GM12878 (cell line): ENCODE measurements at regions not wholly inside any gene's neighbourhood (a gene's known extent, or its start where the extent isn't known, plus 50 kb on each side); places are given as distances from the start of the nearest gene placed in this dataset.

Experiments used
- ATAC-seq: fragments of 200-7000 bp; cut with Tn5 transposase; 3 replicates; pipeline ENCODE4 v1.9.1; 2020; ENCODE audit warnings: mild to moderate bottlenecking, moderate library complexity
- BruUV-seq: library from RNA; stranded (reverse); fragments of 400-500 nt; replicated peaks from 2 replicates; lab custom pipeline; 2021; lab: Mats Ljungman, UMichigan
- CTCF ChIA-PET: fragments of 300-600 bp; sonication (Branson Sonifier 250); formaldehyde crosslinking; extraction: SDS; loops from one replicate; lab custom pipeline; 2021; ENCODE audit warnings: inconsistent platforms; lab: Yijun Ruan, JAX
- POLR2A ChIA-PET: fragments of 350-600 bp; formaldehyde crosslinking; extraction: SDS; loops from one replicate; lab custom pipeline; 2021; ENCODE audit warnings: inconsistent platforms; lab: Charles Lee
- RAD21 ChIA-PET: fragments of 300-600 bp; sonication (Branson Sonifier 250); formaldehyde crosslinking; loops from one replicate; lab custom pipeline; 2023; ENCODE audit warnings: antibody characterized with exemption; ENCODE audit not compliant: unreplicated experiment; lab: Charles Lee
- SMC1A ChIA-PET: fragments of 300-600 bp; sonication (Branson Sonifier 250); formaldehyde crosslinking; loops from one replicate; lab custom pipeline; 2023; ENCODE audit not compliant: unreplicated experiment, uncharacterized antibody; lab: Charles Lee
- DNase-seq: peaks from one replicate; pipeline ENCODE4 v3.0.0-alpha.2; 2011; ENCODE audit warnings: low read depth, low spot score
- FAIRE-seq: peaks from 3 replicates; lab custom pipeline; 2011; peaks lifted over from hg19 to GRCh38; lab: Jason Lieb, UNC
- H2AFZ ChIP-seq: 2 replicates; pipeline ENCODE4 v1.6.0; 2011; ENCODE audit warnings: low read depth, low read length, control low read depth; ENCODE audit not compliant: control insufficient read depth
- H3K27ac ChIP-seq: 2 replicates; pipeline ENCODE4 v1.5.1; 2011; ENCODE audit warnings: control low read depth; ENCODE audit not compliant: control insufficient read depth, insufficient read depth
- H3K27me3 ChIP-seq, 2 experiments: replicated peaks in 1 of 2; 2 replicates each; pipeline versions ENCODE4 v1.6.0 to v1.6.1; 2011; ENCODE audit warnings: low read length in 1 of 2; ENCODE audit not compliant: control insufficient read depth in 2 of 2, insufficient read depth in 2 of 2
- H3K36me3 ChIP-seq, 2 experiments: 2 replicates each; pipeline ENCODE4 v1.5.1; 2011; ENCODE audit warnings: low read length in 1 of 2; ENCODE audit not compliant: control insufficient read depth in 2 of 2, insufficient read depth in 2 of 2
- H3K4me1 ChIP-seq: 2 replicates; pipeline ENCODE4 v1.6.1; 2011; ENCODE audit warnings: mild to moderate bottlenecking, low read length, moderate library complexity, mixed read lengths; ENCODE audit not compliant: control insufficient read depth, insufficient read depth
- H3K4me2 ChIP-seq: 2 replicates; pipeline ENCODE4 v1.6.0; 2011; ENCODE audit warnings: control low read depth; ENCODE audit not compliant: control insufficient read depth, insufficient read depth
- H3K4me3 ChIP-seq: fragments of 200-600 bp; sonication (generic); 2 replicates; pipeline ENCODE4 v1.5.1; 2016
- H3K79me2 ChIP-seq: 2 replicates; pipeline ENCODE4 v1.6.0; 2011; ENCODE audit warnings: low read length; ENCODE audit not compliant: control insufficient read depth, insufficient read depth
- H3K9ac ChIP-seq: 2 replicates; pipeline ENCODE4 v1.8.0; 2011; ENCODE audit warnings: low read length, control low read depth, mixed read lengths; ENCODE audit not compliant: control insufficient read depth, insufficient read depth
- H3K9me3 ChIP-seq: replicated peaks from 3 replicates; pipeline ENCODE4 v1.5.1; 2011; ENCODE audit warnings: mild to moderate bottlenecking, low read length; ENCODE audit not compliant: control insufficient read depth, insufficient read depth
- H4K20me1 ChIP-seq: 2 replicates; pipeline ENCODE4 v1.6.0; 2011; ENCODE audit not compliant: control insufficient read depth, insufficient read depth
- ESRRA ChIP-seq: IDR thresholded peaks from 2 replicates; pipeline ENCODE4 v1.6.1; 2012; ENCODE audit warnings: mild to moderate bottlenecking, low read length, improper control_type of control experiment
- GABPA ChIP-seq: IDR thresholded peaks from 2 replicates; pipeline ENCODE4 v1.6.1; 2014; ENCODE audit warnings: antibody characterized with exemption, low read depth, mild to moderate bottlenecking, inconsistent platforms
- HDAC6 ChIP-seq: fragments of 200-600 bp; sonication (generic); IDR thresholded peaks from one replicate; pipeline ENCODE4 v1.8.0; 2017; ENCODE audit warnings: antibody characterized with exemption; ENCODE audit not compliant: unreplicated experiment
- HDGF ChIP-seq: fragments of 450-650 bp; IDR thresholded peaks from 2 replicates; pipeline ENCODE4 v1.6.1; 2016; ENCODE audit warnings: antibody characterized with exemption
- KLF5 ChIP-seq: fragments of 450-650 bp; IDR thresholded peaks from 2 replicates; pipeline ENCODE4 v1.6.1; 2014; ENCODE audit warnings: mild to moderate bottlenecking; ENCODE audit not compliant: partially characterized antibody
- NR2F1 ChIP-seq: fragments of 450-650 bp; conservative IDR thresholded peaks from 2 replicates; pipeline ENCODE4 v1.6.1; 2017; ENCODE audit warnings: mild to moderate bottlenecking
- PBX3 ChIP-seq: IDR thresholded peaks from 2 replicates; pipeline ENCODE4 v1.6.1; 2011; ENCODE audit warnings: mild to moderate bottlenecking, low read depth, low read length, moderate library complexity; ENCODE audit not compliant: insufficient replicate concordance
- POU2F2 ChIP-seq: IDR thresholded peaks from 3 replicates; pipeline ENCODE4 v1.6.1; 2011; ENCODE audit warnings: low read depth, mild to moderate bottlenecking, low read length, borderline replicate concordance
- RAD51 ChIP-seq: fragments of 450-650 bp; IDR thresholded peaks from 2 replicates; pipeline ENCODE4 v1.6.1; 2016; ENCODE audit warnings: moderate library complexity, mild to moderate bottlenecking, inconsistent platforms
- RFX5 ChIP-seq: IDR thresholded peaks from 2 replicates; pipeline ENCODE4 v1.6.1; 2011; ENCODE audit warnings: low read depth, low read length, improper control_type of control experiment
- SMAD1 ChIP-seq: fragments of 450-650 bp; IDR thresholded peaks from 2 replicates; pipeline ENCODE4 v1.6.1; 2018; ENCODE audit warnings: mild to moderate bottlenecking, low read depth; ENCODE audit not compliant: partially characterized antibody
- SUPT20H ChIP-seq: IDR thresholded peaks from 2 replicates; pipeline ENCODE4 v1.6.1; 2011; ENCODE audit warnings: low read depth, mild to moderate bottlenecking, low read length, moderate library complexity, borderline replicate concordance; ENCODE audit not compliant: control insufficient read depth
- YBX1 ChIP-seq: fragments of 450-650 bp; IDR thresholded peaks from 2 replicates; pipeline ENCODE4 v1.6.1; 2016; ENCODE audit warnings: antibody characterized with exemption
- ZBTB33 ChIP-seq: fragments of 450-650 bp; IDR thresholded peaks from 2 replicates; pipeline ENCODE4 v1.6.1; 2017; ENCODE audit warnings: mild to moderate bottlenecking
- ZNF274 ChIP-seq: IDR thresholded peaks from one replicate; pipeline ENCODE4 v1.8.0; 2011; ENCODE audit not compliant: insufficient read length, insufficient read depth
- ZZZ3 ChIP-seq: IDR thresholded peaks from 2 replicates; pipeline ENCODE4 v1.6.1; 2011; ENCODE audit warnings: low read depth; ENCODE audit not compliant: control insufficient read depth, insufficient read length
- WGBS: methylation state at CpG from one replicate; pipeline ENCODE4 v1.1.6; 2016; ENCODE audit warnings: low lambda C conversion rate; ENCODE audit not compliant: insufficient replicate concordance, insufficient coverage; ENCODE audit errors: missing lambda C conversion rate; 5-methylcytosine and 5-hydroxymethylcytosine counted together
- in situ Hi-C: fragments of 300-500 bp; cut with MboI; formaldehyde crosslinking; loops from 9 replicates; pipeline ENCODE4 v1.14.3; 2018; ENCODE audit warnings: mixed read lengths
- intact Hi-C: fragments of 100-400 bp; cut with micrococcal nuclease; formaldehyde crosslinking; loops from one replicate; pipeline ENCODE4 v1.14.2; 2022; ENCODE audit not compliant: unreplicated experiment
- TF ChIP-seq, protein P1 (sequence below): IDR thresholded peaks from 2 replicates; pipeline ENCODE4 v1.6.1; 2012; ENCODE audit warnings: low read depth, low read length, improper control_type of control experiment
- TF ChIP-seq, protein P2 (sequence below): fragments of 150-350 bp; IDR thresholded peaks from 2 replicates; pipeline ENCODE4 v1.6.1; 2016; ENCODE audit warnings: low read depth, low read length

DNA sequence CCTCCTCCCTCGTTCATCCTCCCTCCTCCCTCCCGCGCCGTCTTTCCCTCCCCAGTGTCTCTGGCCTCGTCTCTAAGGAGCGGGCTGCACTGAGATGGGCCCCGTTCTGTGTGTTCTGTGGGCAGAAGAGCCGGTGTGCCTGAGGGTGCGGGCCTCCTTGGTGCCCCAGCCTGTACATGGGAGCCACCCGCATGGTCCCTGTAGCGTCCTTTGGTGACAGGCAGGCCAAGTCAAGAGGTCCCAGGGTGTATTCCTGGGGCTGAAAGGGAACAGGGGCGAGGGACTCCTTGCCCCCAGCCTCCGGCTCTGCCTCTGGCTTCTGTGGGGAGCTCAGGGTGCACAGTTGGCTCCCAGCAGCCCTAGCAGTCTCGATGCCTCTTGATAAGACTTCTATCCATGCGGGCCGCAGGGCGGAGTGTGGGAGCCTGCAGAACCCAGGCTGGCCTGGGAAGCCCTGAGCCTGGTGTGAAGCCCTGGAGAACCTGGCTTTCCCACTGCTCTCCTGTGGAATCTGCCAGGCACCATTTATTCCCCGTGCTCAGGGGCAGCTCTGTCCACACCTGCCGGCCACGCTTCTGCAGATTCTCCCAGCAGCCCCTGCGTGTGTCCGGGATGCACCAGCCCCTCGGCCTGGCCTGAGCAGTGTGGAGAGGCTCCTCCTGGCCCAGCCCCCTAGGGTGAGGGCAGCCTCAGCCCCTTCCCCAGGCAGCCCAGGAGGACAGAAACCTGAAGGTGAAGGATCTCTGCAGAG is 181.3 kb downstream of the KIF26A start:
- H3K4me2 ChIP-seq: no peak overlapping the region
- H3K36me3 ChIP-seq: no peaks in the 10 kb centered on the region
- H3K27me3 ChIP-seq: no peaks in the 10 kb centered on the region; a peak in 3 of 4 replicates
- DNase-seq: no peak
- TF ChIP-seq, protein P1, sequence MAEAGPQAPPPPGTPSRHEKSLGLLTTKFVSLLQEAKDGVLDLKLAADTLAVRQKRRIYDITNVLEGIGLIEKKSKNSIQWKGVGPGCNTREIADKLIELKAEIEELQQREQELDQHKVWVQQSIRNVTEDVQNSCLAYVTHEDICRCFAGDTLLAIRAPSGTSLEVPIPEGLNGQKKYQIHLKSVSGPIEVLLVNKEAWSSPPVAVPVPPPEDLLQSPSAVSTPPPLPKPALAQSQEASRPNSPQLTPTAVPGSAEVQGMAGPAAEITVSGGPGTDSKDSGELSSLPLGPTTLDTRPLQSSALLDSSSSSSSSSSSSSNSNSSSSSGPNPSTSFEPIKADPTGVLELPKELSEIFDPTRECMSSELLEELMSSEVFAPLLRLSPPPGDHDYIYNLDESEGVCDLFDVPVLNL: no peak
- no peak for TF ChIP-seq GABPA
- TF ChIP-seq KLF5: no peak
- no peak for TF ChIP-seq PBX3
- TF ChIP-seq RAD51: no peak
- TF ChIP-seq ESRRA: no peak
- no peak for TF ChIP-seq SUPT20H
- no peak for TF ChIP-seq ZZZ3
- no peak for TF ChIP-seq HDGF
- no peak for TF ChIP-seq SMAD1
- no peak for TF ChIP-seq YBX1
- TF ChIP-seq ZBTB33: no peak
- no peak for TF ChIP-seq RFX5
- no peak for TF ChIP-seq HDAC6
- no peak for TF ChIP-seq POU2F2
- no peak for TF ChIP-seq NR2F1
- TF ChIP-seq, protein P2, sequence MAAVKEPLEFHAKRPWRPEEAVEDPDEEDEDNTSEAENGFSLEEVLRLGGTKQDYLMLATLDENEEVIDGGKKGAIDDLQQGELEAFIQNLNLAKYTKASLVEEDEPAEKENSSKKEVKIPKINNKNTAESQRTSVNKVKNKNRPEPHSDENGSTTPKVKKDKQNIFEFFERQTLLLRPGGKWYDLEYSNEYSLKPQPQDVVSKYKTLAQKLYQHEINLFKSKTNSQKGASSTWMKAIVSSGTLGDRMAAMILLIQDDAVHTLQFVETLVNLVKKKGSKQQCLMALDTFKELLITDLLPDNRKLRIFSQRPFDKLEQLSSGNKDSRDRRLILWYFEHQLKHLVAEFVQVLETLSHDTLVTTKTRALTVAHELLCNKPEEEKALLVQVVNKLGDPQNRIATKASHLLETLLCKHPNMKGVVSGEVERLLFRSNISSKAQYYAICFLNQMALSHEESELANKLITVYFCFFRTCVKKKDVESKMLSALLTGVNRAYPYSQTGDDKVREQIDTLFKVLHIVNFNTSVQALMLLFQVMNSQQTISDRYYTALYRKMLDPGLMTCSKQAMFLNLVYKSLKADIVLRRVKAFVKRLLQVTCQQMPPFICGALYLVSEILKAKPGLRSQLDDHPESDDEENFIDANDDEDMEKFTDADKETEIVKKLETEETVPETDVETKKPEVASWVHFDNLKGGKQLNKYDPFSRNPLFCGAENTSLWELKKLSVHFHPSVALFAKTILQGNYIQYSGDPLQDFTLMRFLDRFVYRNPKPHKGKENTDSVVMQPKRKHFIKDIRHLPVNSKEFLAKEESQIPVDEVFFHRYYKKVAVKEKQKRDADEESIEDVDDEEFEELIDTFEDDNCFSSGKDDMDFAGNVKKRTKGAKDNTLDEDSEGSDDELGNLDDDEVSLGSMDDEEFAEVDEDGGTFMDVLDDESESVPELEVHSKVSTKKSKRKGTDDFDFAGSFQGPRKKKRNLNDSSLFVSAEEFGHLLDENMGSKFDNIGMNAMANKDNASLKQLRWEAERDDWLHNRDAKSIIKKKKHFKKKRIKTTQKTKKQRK: no peak
- no peak for TF ChIP-seq ZNF274
- H3K9ac ChIP-seq: no peak overlapping the region
- H3K79me2 ChIP-seq: no peaks in the 10 kb centered on the region
- H3K9me3 ChIP-seq: no peaks in the 10 kb centered on the region
- RAD21 ChIA-PET: no interaction called here
- H2AFZ ChIP-seq: no peak overlapping the region
- 46% methylated on average over 17 of the region's 23 CpGs for WGBS
- intact Hi-C loops (no loop called here), in situ Hi-C loops (no loop called here)
- SMC1A ChIA-PET: no interaction called here
- no peak for FAIRE-seq
- POLR2A ChIA-PET: no interaction called here
- H3K4me1 ChIP-seq: no peaks in the 10 kb centered on the region
- no peaks in the 10 kb centered on the region for H4K20me1 ChIP-seq
- H3K27ac ChIP-seq: no peak overlapping the region
- no TSS peak for BruUV-seq
- H3K4me3 ChIP-seq: no peak overlapping the region
- no peak for ATAC-seq
- CTCF ChIA-PET: interaction anchor here (0.6 kb wide), 1 partner anchor 1474 kb away, joined by 3 read pairs; no protein-coding TSS in a partner anchor
